Chondrocyte (in vitro differentiated cells): ENCODE measurements at regions not wholly inside any gene's neighbourhood (a gene's known extent, or its start where the extent isn't known, plus 50 kb on each side); places are given as distances from the start of the nearest gene placed in this dataset.

ENCODE experiments used
- DNase-seq: peaks from one replicate; pipeline ENCODE4 v3.0.0; 2021; ENCODE audit warnings: mixed read lengths, low spot score
- H3K27ac Mint-ChIP-seq: one replicate; pipeline ENCODE4 v1.8.0; 2021; ENCODE audit warnings: mild to moderate bottlenecking, moderate library complexity, mixed read lengths; ENCODE audit not compliant: unreplicated experiment
- H3K27me3 Mint-ChIP-seq: 2 replicates; pipeline ENCODE4 v1.8.0; 2021; ENCODE audit warnings: low read depth, mixed read lengths
- H3K36me3 Mint-ChIP-seq: 2 replicates; pipeline ENCODE4 v1.8.0; 2021; ENCODE audit warnings: low read depth, mixed read lengths
- H3K4me1 Mint-ChIP-seq: 2 replicates; pipeline ENCODE4 v1.8.0; 2021; ENCODE audit warnings: low read depth, mild to moderate bottlenecking, mixed read lengths
- H3K4me3 Mint-ChIP-seq: one replicate; pipeline ENCODE4 v1.8.0; 2021; ENCODE audit warnings: mild to moderate bottlenecking, moderate library complexity, mixed read lengths; ENCODE audit not compliant: unreplicated experiment
- H3K9me3 Mint-ChIP-seq: 2 replicates; pipeline ENCODE4 v1.8.0; 2021; ENCODE audit warnings: low read depth, mixed read lengths
- TF ChIP-seq, protein P1 (sequence below): fragments of 200-600 bp; sonication (generic); IDR thresholded peaks from 2 replicates; pipeline ENCODE4 v1.5.0; 2021; ENCODE audit warnings: antibody characterized with exemption, mild to moderate bottlenecking, moderate library complexity

DNA sequence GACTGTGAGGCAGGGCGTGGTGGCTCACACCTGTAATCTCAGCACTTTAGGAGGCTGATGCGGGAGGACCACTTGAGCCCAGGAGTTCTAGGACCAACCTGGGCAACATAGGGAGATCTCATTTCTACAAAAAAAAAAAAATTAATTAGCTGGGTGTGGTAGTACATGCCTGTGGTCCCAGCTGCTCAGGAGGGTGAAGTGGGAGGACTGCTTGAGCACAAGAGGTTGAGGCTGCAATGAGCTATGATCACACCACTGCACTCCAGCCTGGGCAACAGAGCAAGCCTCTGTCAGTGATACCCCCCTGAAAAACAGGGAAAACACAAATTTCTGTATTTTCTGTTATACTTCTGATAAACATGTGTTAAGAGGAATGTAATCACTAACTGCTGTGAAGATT is 57.8 kb upstream of the ARHGAP32 start:
- no peaks in the 10 kb centered on the region for H3K36me3 Mint-ChIP-seq
- H3K4me1 Mint-ChIP-seq: peaks cover 42% of the 10 kb centered on the region
- no peaks in the 10 kb centered on the region for H3K27me3 Mint-ChIP-seq
- H3K27ac Mint-ChIP-seq: peak overlapping the region; percentile 32
- DNase-seq: no peak
- TF ChIP-seq, protein P1, sequence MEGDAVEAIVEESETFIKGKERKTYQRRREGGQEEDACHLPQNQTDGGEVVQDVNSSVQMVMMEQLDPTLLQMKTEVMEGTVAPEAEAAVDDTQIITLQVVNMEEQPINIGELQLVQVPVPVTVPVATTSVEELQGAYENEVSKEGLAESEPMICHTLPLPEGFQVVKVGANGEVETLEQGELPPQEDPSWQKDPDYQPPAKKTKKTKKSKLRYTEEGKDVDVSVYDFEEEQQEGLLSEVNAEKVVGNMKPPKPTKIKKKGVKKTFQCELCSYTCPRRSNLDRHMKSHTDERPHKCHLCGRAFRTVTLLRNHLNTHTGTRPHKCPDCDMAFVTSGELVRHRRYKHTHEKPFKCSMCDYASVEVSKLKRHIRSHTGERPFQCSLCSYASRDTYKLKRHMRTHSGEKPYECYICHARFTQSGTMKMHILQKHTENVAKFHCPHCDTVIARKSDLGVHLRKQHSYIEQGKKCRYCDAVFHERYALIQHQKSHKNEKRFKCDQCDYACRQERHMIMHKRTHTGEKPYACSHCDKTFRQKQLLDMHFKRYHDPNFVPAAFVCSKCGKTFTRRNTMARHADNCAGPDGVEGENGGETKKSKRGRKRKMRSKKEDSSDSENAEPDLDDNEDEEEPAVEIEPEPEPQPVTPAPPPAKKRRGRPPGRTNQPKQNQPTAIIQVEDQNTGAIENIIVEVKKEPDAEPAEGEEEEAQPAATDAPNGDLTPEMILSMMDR: no peak
- no peak overlapping the region for H3K4me3 Mint-ChIP-seq
- H3K9me3 Mint-ChIP-seq: no peaks in the 10 kb centered on the region

DNA sequence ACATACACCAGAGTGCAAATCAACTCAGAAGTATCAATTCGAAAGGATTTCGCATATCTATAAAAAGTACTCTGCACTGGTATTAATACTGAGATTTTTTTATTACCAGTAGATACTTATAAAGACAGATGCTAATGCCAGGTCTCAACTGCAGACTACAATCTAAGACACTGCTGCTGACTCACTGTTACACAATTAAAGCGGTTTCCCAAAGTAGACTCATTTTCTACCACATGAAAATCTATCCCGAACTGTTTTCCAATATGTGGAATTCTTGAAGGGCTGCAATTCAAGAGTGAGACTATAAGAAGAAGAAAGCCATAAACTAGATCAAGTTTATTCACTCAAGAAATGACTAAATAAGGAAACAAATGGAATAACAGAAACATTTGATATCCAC is 57.2 kb upstream of the ARHGAP32 start:
- no peak overlapping the region for H3K27ac Mint-ChIP-seq
- H3K4me3 Mint-ChIP-seq: no peak overlapping the region
- H3K4me1 Mint-ChIP-seq: peaks cover 39% of the 10 kb centered on the region
- no peak for DNase-seq
- H3K27me3 Mint-ChIP-seq: no peaks in the 10 kb centered on the region
- H3K36me3 Mint-ChIP-seq: no peaks in the 10 kb centered on the region
- H3K9me3 Mint-ChIP-seq: no peaks in the 10 kb centered on the region
- TF ChIP-seq, protein P1: no peak

DNA sequence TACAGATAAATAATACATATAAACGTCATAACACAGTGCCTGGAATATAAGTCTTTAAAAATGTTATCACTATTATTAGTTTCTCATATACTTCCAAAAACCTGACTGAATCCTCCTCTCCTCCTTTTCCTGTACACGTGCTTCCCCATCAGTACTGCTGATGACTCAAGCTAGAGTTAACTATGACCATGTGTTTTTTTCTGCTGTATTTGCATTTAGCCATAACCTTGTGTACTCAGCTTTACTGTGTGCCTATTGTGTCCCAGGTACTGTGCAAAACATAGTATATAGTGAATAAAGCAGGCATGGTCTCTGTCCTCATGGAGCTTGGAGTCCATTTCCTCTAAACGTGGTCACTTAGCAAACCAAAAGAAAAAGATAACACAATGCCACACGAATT is 56.5 kb upstream of the ARHGAP32 start:
- TF ChIP-seq, protein P1: no peak
- H3K9me3 Mint-ChIP-seq: no peaks in the 10 kb centered on the region
- H3K4me3 Mint-ChIP-seq: no peak overlapping the region
- H3K36me3 Mint-ChIP-seq: no peaks in the 10 kb centered on the region
- H3K27ac Mint-ChIP-seq: peak overlapping the region; percentile 69
- DNase-seq: no peak
- no peaks in the 10 kb centered on the region for H3K27me3 Mint-ChIP-seq
- H3K4me1 Mint-ChIP-seq: peaks cover 37% of the 10 kb centered on the region

DNA sequence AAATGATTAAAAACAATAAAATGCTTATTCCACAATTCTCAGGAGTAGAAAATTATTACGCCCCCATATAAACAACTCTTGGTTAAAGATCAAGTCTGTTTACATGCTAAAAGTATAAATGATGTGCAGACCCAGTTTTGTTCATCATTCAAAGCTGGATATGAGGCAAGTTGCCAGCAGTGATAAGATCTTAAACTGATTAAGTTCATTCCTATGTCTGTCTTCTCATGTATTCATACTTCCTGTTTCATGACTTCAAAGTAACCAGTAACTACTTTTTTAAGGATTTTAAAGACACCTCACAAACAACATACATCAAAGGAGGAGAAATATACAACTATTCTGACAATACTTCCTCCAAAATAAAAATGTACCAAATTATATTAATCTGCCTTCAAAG is 55.0 kb upstream of the ARHGAP32 start:
- DNase-seq: no peak

DNA sequence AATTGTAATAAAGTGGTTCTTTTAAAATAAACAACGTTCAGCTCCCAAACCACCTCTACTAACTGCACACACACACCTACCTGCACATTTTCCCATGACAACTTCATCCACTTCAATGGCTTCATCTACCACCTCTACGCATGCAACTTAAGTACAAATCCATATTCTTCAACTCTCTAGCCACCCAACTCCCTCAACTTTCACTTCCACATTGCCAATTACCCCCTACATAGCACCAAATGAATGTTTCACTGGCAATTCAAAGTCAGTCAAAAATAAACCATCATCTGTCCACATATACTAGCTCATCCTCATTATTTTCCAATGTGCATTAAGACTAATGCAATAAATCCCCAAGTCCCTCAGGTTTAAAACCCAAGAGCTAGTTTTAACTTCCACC is 50.7 kb upstream of the ARHGAP32 start:
- TF ChIP-seq, protein P1: no peak
- H3K4me3 Mint-ChIP-seq: no peak overlapping the region
- DNase-seq: no peak
- no peaks in the 10 kb centered on the region for H3K36me3 Mint-ChIP-seq
- no peak overlapping the region for H3K27ac Mint-ChIP-seq
- no peaks in the 10 kb centered on the region for H3K9me3 Mint-ChIP-seq
- H3K4me1 Mint-ChIP-seq: peaks cover 15% of the 10 kb centered on the region
- H3K27me3 Mint-ChIP-seq: no peaks in the 10 kb centered on the region

More for the DNA sequence above, 55.0 kb upstream of the ARHGAP32 start:
- Mint-ChIP-seq H3K9me3 (no peaks in the 10 kb centered on the region), H3K27ac (no peak overlapping the region), H3K36me3 (no peaks in the 10 kb centered on the region), H3K4me1 (peaks cover 37% of the 10 kb centered on the region), H3K27me3 (no peaks in the 10 kb centered on the region), H3K4me3 (no peak overlapping the region)
- TF ChIP-seq, protein P1: no peak
